HG02970 (cell line): ENCODE measurements at regions not wholly inside any gene's neighbourhood (a gene's known extent, or its start where the extent isn't known, plus 50 kb on each side); places are given as distances from the start of the nearest gene placed in this dataset.

ENCODE experiments used
- ATAC-seq: cut with Tn5 transposase; IDR thresholded peaks from one replicate; pipeline ENCODE4 v1.9.1; 2021; ENCODE audit warnings: mild to moderate bottlenecking, moderate library complexity, moderate number of reproducible peaks; ENCODE audit not compliant: unreplicated experiment, low FRiP score

GRCh38 chr1:56019922-56020321 is 559.4 kb downstream of the PLPP3 start:
- ATAC-seq: no peak

GRCh38 chr1:56019472-56019871 is 559.9 kb downstream of the PLPP3 start:
- ATAC-seq: no peak

GRCh38 chr1:56017336-56017735 is 562.0 kb downstream of the PLPP3 start:
- no peak for ATAC-seq

- no peak for ATAC-seq
Observed at GRCh38 chr1:56003846-56004245, 575.5 kb downstream of the PLPP3 start.

- ATAC-seq: no peak
Observed at GRCh38 chr1:56002231-56002630, 577.1 kb downstream of the PLPP3 start.

- ATAC-seq: no peak
Observed at GRCh38 chr1:56000424-56000823, 578.9 kb downstream of the PLPP3 start.

- ATAC-seq: no peak
Observed at GRCh38 chr1:55997536-55997935, 581.8 kb downstream of the PLPP3 start.

- no peak for ATAC-seq
Observed at GRCh38 chr1:55993646-55994318, 585.6 kb downstream of the PLPP3 start.

- ATAC-seq: no peak
Observed at GRCh38 chr1:55990007-55990406, 589.4 kb downstream of the PLPP3 start.

GRCh38 chr1:55988963-55989452 is 590.4 kb downstream of the PLPP3 start:
- no peak for ATAC-seq

- no peak for ATAC-seq
Observed at GRCh38 chr1:55987491-55988249, 591.7 kb downstream of the PLPP3 start.

GRCh38 chr1:55986003-55986402 is 593.4 kb downstream of the PLPP3 start:
- ATAC-seq: no peak

GRCh38 chr1:55981010-55981650 is 598.2 kb downstream of the PLPP3 start:
- no peak for ATAC-seq

- ATAC-seq: no peak
Observed at GRCh38 chr1:55980582-55980981, 598.8 kb downstream of the PLPP3 start.

- ATAC-seq: no peak
Observed at GRCh38 chr1:55974714-55975441, 604.5 kb downstream of the PLPP3 start.

GRCh38 chr1:55970526-55971110 is 608.7 kb downstream of the PLPP3 start:
- no peak for ATAC-seq

- no peak for ATAC-seq
Observed at GRCh38 chr1:55969322-55969721, 610.0 kb downstream of the PLPP3 start.

- no peak for ATAC-seq
Observed at GRCh38 chr1:55968661-55969060, 610.7 kb downstream of the PLPP3 start.

GRCh38 chr1:55965981-55966461 is 613.3 kb downstream of the PLPP3 start:
- no peak for ATAC-seq

GRCh38 chr1:55962472-55962871 is 616.9 kb downstream of the PLPP3 start:
- no peak for ATAC-seq
